Hematopoietic multipotent progenitor cell treated with erythropoietin and hydrocortisone succinate and interleukin-3 and kit ligand, for 4 days (in vitro differentiated cells): ENCODE measurements at regions not wholly inside any gene's neighbourhood (a gene's known extent, or its start where the extent isn't known, plus 50 kb on each side); places are given as distances from the start of the nearest gene placed in this dataset.

Source experiments
- DNase-seq: peaks from one replicate; pipeline ENCODE4 v3.0.0-alpha.2; 2015

GRCh38 chr10:120705309-120705708 is 145.9 kb upstream of the WDR11 start:
- DNase-seq: no peak

- no peak for DNase-seq
These were observed 141.1 kb upstream of the WDR11 start for GRCh38 chr10:120710076-120710475.

GRCh38 chr10:120711860-120712259 is 139.3 kb upstream of the WDR11 start:
- no peak for DNase-seq

GRCh38 chr10:120713573-120714205 is 137.5 kb upstream of the WDR11 start:
- DNase-seq: no peak

GRCh38 chr10:120715171-120715570 is 136.0 kb upstream of the WDR11 start:
- peak; percentile 59 for DNase-seq

GRCh38 chr10:120719333-120719732 is 131.8 kb upstream of the WDR11 start:
- no peak for DNase-seq

GRCh38 chr10:120727001-120727400 is 124.2 kb upstream of the WDR11 start:
- DNase-seq: no peak

- DNase-seq: no peak
These were observed 121.6 kb upstream of the WDR11 start for GRCh38 chr10:120729547-120729946.

- DNase-seq: no peak
These were observed 119.1 kb upstream of the WDR11 start for GRCh38 chr10:120732067-120732466.

- DNase-seq: peak; percentile 11
These were observed 118.4 kb upstream of the WDR11 start for GRCh38 chr10:120732643-120733313.

GRCh38 chr10:120734483-120735078 is 116.6 kb upstream of the WDR11 start:
- no peak for DNase-seq

GRCh38 chr10:120735315-120735714 is 115.8 kb upstream of the WDR11 start:
- DNase-seq: no peak

- peak; percentile 65 for DNase-seq
These were observed 115.3 kb upstream of the WDR11 start for GRCh38 chr10:120735773-120736371.

GRCh38 chr10:120736377-120736776 is 114.8 kb upstream of the WDR11 start:
- no peak for DNase-seq

- no peak for DNase-seq
These were observed 112.5 kb upstream of the WDR11 start for GRCh38 chr10:120738658-120739057.

- no peak for DNase-seq
These were observed 109.8 kb upstream of the WDR11 start for GRCh38 chr10:120741396-120741795.

GRCh38 chr10:120742373-120742772 is 108.8 kb upstream of the WDR11 start:
- no peak for DNase-seq

- no peak for DNase-seq
These were observed 107.1 kb upstream of the WDR11 start for GRCh38 chr10:120744040-120744439.

GRCh38 chr10:120746001-120746777 is 105.0 kb upstream of the WDR11 start:
- no peak for DNase-seq

GRCh38 chr10:120748519-120748918 is 102.6 kb upstream of the WDR11 start:
- no peak for DNase-seq

GRCh38 chr10:120749072-120749471 is 102.1 kb upstream of the WDR11 start:
- no peak for DNase-seq

GRCh38 chr10:120749856-120750566 is 101.2 kb upstream of the WDR11 start:
- peak; percentile 78 for DNase-seq
